ENCODE measurements at regions not wholly inside any gene's neighbourhood (a gene's known extent, or its start where the extent isn't known, plus 50 kb on each side); places are given as distances from the start of the nearest gene placed in this dataset.

GRCh38 chr4:33616121-33616520 is 2628.2 kb downstream of the ARAP2 start:
- TF ChIP-seq POLR2A (IDR thresholded peaks at IDR 0.05) (no peak), CTCF (IDR thresholded peaks at IDR 0.05) (no peak)

Data from right lobe of liver (tissue), 4 donors.